ENCODE measurements at regions not wholly inside any gene's neighbourhood (a gene's known extent, or its start where the extent isn't known, plus 50 kb on each side); places are given as distances from the start of the nearest gene placed in this dataset.

- FAIRE-seq = no peak
Measured at GRCh38 chr12:42834062-42834461, 244.5 kb upstream of the PRICKLE1 start.

DNA sequence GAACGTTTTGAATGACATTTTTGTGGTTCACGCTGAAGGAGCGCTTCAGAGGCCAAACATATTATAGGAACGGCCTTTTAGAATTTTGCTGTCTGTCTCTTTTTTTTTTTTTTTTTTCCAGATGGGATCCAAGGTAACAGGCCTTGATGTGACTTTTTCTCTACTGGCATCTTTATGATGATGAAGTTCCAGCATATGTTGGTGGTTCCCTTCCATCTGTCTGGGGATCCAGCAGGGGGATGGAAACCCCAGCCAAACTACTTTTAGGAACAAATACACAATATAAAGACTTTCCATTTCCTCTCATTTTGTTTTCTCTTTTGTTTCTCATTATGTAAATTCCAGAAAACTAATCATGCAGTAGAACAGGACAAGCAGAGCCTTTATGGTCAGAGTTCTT is 239.3 kb upstream of the PRICKLE1 start:
- no peak for FAIRE-seq

DNA sequence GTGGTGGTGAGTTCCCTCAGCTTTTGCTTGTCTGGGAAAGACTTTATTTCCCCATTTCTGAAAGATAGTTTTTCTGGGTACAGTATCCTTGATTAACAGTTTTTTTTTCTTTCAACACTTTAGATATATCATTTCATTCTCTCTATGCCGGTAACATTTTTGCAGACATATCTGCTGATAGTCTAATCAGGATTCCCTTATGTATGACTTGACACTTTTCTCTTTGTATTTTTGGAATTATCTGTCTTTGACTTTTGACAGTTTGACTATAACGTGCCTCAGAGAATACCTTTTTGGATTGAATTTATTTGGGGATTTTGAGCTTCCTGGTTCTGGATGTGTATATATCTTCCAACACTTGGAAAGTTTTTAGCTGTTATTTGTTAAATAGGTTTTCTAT is 234.8 kb upstream of the PRICKLE1 start:
- no peak for FAIRE-seq

- FAIRE-seq = no peak
Measured at GRCh38 chr12:42823679-42824078, 234.1 kb upstream of the PRICKLE1 start.

- FAIRE-seq = no peak
Measured at GRCh38 chr12:42819846-42820245, 230.3 kb upstream of the PRICKLE1 start.

- no peak for FAIRE-seq
Measured at GRCh38 chr12:42815068-42815467, 225.5 kb upstream of the PRICKLE1 start.

DNA sequence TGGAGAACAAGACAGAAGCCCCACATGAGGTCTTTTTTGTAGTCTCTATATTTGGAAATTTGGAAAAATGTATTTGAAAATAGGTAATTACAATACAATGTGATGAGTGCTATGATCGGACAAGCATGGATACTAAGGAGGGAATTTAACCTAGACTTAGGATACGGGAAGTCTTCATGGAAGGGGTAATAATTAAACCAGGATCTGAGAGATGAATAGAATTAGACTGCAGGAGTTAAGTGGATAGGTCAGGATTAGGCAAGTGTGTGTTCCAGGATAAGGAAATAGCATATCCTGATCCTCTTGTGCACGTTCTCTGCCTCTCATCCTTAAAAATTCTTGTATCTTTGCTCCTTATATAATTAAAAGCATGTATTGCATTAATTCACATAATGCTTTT is 223.3 kb upstream of the PRICKLE1 start:
- FAIRE-seq = no peak

- no peak for FAIRE-seq
Measured at GRCh38 chr12:42812086-42812485, 222.5 kb upstream of the PRICKLE1 start.

- no peak for FAIRE-seq
Measured at GRCh38 chr12:42810006-42810405, 220.5 kb upstream of the PRICKLE1 start.

- no peak for FAIRE-seq
Measured at GRCh38 chr12:42809226-42809625, 219.7 kb upstream of the PRICKLE1 start.

DNA sequence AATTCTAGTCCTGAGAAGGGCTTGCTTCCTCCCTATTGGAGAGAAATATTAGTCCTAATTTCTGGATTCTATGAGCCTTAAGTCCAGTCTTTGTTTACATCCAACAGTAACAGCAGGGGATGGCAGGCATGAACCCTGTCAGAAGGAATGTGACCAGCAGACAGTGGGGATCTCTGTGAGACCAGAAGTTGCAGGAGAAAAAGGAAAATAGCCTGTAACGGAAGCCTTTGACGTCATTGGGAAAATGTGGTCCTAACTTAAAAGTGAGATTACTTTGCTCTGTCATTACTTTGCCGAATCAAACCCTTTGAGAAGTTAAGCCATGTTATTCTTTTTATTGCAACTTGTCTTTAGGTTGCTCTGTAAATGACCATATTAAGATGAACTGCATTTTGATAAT is 218.2 kb upstream of the PRICKLE1 start:
- no peak for FAIRE-seq

DNA sequence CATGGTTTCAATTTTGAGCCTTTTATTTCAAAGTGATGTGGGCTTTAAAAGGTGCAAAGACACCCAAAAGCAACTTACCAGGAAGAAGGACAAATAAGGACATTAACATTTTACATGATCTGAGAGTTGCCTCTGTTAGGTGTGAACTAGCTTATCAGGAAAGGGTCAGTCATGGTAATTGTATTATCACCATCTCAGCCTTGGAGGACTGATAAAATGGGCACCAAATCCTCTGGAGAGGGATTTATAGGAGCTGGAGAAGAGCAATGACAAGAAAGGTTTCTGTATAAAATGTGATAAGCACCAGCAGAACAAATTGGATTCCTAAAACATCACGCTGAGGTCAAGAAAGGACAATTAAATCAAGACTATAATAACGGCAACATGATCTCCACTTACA is 217.7 kb upstream of the PRICKLE1 start:
- FAIRE-seq = no peak

- FAIRE-seq = no peak
Measured at GRCh38 chr12:42804928-42805327, 215.4 kb upstream of the PRICKLE1 start.

- no peak for FAIRE-seq
Measured at GRCh38 chr12:42802785-42803189, 213.2 kb upstream of the PRICKLE1 start.

- no peak for FAIRE-seq
Measured at GRCh38 chr12:42801271-42801670, 211.7 kb upstream of the PRICKLE1 start.

- no peak for FAIRE-seq
Measured at GRCh38 chr12:42799966-42800365, 210.4 kb upstream of the PRICKLE1 start.

DNA sequence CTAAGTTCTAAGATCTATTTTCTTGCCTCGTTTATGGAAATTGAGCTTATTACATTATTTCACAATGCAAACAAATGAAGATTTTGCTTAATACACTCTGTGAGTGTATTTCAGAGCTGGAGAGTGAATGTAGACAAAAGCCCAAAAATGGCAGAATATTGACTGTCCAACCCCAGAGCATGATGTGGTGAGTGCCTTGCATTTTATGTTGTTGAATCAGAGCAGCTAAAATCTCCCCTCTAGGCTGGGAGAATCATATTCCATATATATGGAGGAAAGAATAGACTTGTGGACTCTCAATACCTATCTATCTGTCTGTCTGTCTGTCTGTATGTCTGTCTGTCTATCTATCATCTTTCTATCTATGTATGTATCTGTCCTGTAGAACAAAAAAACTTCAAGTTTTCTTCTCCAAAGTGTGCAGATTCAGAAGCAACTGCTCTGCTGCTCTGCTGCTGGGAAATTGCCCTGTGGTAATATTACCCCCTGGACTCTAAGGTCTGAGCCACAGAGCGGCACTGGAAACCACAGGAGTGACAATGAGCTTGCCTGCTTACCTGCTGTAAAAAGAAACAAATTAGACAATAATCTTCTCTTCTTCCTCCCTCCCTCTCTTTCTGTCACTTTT is 209.4 kb upstream of the PRICKLE1 start:
- FAIRE-seq = no peak

GRCh38 chr12:42794806-42795205 is 205.3 kb upstream of the PRICKLE1 start:
- FAIRE-seq = no peak

GRCh38 chr12:42793166-42793565 is 203.6 kb upstream of the PRICKLE1 start:
- no peak for FAIRE-seq

DNA sequence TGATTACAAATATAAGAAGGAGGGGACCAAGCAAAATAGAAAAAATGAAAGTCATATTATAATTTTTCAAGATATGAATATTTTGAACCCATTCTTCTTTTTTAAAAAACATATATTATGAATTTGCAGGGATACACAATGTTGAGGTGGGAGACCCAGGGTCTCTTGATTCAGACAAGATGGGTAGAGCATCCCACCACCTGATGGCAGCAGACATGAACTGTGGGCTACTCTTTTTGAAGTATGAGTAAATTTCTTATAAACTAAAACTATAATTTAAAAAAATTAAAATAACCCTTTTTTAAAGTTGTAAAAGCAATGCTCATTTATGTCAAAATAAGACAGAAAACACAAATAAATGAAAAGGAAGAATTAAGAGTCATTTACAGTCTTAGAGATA is 202.7 kb upstream of the PRICKLE1 start:
- FAIRE-seq = no peak

DNA sequence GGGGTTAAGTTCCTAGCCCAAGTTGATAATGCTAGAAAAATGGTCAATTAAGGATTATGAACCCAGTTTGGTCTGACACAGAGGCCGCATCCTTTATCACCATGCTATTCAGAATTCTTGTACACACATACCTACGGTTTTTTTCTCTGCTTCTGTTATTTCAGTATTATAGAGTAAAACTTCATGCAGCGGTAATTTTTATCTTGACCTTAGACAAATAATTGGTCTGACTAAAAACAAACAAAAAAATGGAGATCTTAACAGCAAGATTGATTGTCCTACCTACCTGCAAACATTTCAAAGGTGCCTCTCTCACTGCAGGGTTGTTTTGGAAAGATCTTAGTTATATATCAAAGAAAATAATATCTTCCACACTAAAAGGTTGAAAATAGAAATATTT is 201.9 kb upstream of the PRICKLE1 start:
- no peak for FAIRE-seq

DNA sequence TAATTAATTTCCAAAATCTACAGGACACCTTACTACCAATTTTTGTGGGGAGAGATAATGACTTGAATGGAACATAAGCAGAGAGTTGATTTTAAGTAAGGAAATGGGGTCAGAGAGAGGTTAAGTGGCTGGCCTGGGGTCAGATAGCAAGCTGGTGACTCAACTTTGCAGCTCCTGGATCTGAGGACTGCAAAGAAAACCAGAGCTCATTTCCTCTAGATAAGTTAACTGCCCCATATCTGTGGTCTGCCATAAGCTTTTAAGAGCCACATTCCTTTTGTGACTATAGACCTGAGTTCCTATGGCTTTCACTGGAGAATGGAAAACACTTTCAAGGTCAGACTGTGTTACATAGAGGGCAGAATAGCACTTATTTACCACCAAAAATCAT is 201.2 kb upstream of the PRICKLE1 start:
- no peak for FAIRE-seq

- FAIRE-seq = no peak
Measured at GRCh38 chr12:42789808-42790760, 200.5 kb upstream of the PRICKLE1 start.

- no peak for FAIRE-seq
Measured at GRCh38 chr12:42786400-42787148, 197.0 kb upstream of the PRICKLE1 start.

Measured in G401.6 (cell line).